IMR-90 (cell line): ENCODE measurements at regions not wholly inside any gene's neighbourhood (a gene's known extent, or its start where the extent isn't known, plus 50 kb on each side); places are given as distances from the start of the nearest gene placed in this dataset.

ENCODE experiments used
- CEBPB ChIP-seq: IDR thresholded peaks from 2 replicates; pipeline ENCODE4 v1.6.1; 2012; ENCODE audit warnings: low read depth, low read length, improper control_type of control experiment
- CHD1 ChIP-seq: IDR thresholded peaks from 2 replicates; pipeline ENCODE4 v1.6.1; 2012; ENCODE audit warnings: low read depth, low read length, improper control_type of control experiment
- MAFK ChIP-seq: IDR thresholded peaks from 2 replicates; pipeline ENCODE4 v1.6.1; 2012; ENCODE audit warnings: low read depth, low read length, improper control_type of control experiment
- MXI1 ChIP-seq: IDR thresholded peaks from 2 replicates; pipeline ENCODE4 v1.6.1; 2012; ENCODE audit warnings: low read depth, mild to moderate bottlenecking, low read length, moderate library complexity, borderline replicate concordance
- NFE2L2 ChIP-seq: fragments of 150-350 bp; IDR thresholded peaks from 2 replicates; pipeline ENCODE4 v1.6.1; 2016; ENCODE audit warnings: low read depth, mild to moderate bottlenecking, low read length
- POLR2A ChIP-seq: IDR thresholded peaks from 2 replicates; pipeline ENCODE4 v1.6.1; 2012; ENCODE audit warnings: mild to moderate bottlenecking, low read depth, low read length
- RAD21 ChIP-seq: IDR thresholded peaks from 2 replicates; pipeline ENCODE4 v1.6.1; 2012; ENCODE audit warnings: low read length, improper control_type of control experiment
- RCOR1 ChIP-seq: IDR thresholded peaks from 2 replicates; pipeline ENCODE4 v1.6.1; 2012; ENCODE audit warnings: mild to moderate bottlenecking, low read length, improper control_type of control experiment; ENCODE audit not compliant: insufficient replicate concordance
- RFX5 ChIP-seq: IDR thresholded peaks from 2 replicates; pipeline ENCODE4 v1.8.0; 2012; ENCODE audit warnings: low read depth, mild to moderate bottlenecking, low read length, moderate library complexity
- SMC3 ChIP-seq: fragments of 150-350 bp; IDR thresholded peaks from 2 replicates; pipeline ENCODE4 v1.6.1; 2016; ENCODE audit warnings: low read depth, mild to moderate bottlenecking, antibody characterized with exemption, low read length, moderate library complexity
- TF ChIP-seq, protein P1 (sequence below): conservative IDR thresholded peaks from 2 replicates; pipeline ENCODE4 v1.5.1; 2012; ENCODE audit warnings: mild to moderate bottlenecking, low read depth, low read length, improper control_type of control experiment
- TF ChIP-seq, protein P2 (sequence below): fragments of 150-350 bp; IDR thresholded peaks from 2 replicates; pipeline ENCODE4 v1.6.1; 2016; ENCODE audit warnings: low read depth, mild to moderate bottlenecking, low read length, moderate library complexity, borderline replicate concordance

- TF ChIP-seq, protein P1, sequence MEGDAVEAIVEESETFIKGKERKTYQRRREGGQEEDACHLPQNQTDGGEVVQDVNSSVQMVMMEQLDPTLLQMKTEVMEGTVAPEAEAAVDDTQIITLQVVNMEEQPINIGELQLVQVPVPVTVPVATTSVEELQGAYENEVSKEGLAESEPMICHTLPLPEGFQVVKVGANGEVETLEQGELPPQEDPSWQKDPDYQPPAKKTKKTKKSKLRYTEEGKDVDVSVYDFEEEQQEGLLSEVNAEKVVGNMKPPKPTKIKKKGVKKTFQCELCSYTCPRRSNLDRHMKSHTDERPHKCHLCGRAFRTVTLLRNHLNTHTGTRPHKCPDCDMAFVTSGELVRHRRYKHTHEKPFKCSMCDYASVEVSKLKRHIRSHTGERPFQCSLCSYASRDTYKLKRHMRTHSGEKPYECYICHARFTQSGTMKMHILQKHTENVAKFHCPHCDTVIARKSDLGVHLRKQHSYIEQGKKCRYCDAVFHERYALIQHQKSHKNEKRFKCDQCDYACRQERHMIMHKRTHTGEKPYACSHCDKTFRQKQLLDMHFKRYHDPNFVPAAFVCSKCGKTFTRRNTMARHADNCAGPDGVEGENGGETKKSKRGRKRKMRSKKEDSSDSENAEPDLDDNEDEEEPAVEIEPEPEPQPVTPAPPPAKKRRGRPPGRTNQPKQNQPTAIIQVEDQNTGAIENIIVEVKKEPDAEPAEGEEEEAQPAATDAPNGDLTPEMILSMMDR = no peak
- TF ChIP-seq POLR2A (no peak), SMC3 (no peak), NFE2L2 (no peak), CEBPB (no peak), MXI1 (no peak), RAD21 (no peak), RCOR1 (no peak), RFX5 (no peak), CHD1 (no peak), MAFK (no peak)
- TF ChIP-seq, protein P2, sequence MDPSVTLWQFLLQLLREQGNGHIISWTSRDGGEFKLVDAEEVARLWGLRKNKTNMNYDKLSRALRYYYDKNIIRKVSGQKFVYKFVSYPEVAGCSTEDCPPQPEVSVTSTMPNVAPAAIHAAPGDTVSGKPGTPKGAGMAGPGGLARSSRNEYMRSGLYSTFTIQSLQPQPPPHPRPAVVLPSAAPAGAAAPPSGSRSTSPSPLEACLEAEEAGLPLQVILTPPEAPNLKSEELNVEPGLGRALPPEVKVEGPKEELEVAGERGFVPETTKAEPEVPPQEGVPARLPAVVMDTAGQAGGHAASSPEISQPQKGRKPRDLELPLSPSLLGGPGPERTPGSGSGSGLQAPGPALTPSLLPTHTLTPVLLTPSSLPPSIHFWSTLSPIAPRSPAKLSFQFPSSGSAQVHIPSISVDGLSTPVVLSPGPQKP = no peak
Measured at GRCh38 chr11:15336021-15336420, 221.3 kb downstream of the INSC start.
